ENCODE measurements at regions not wholly inside any gene's neighbourhood (a gene's known extent, or its start where the extent isn't known, plus 50 kb on each side); places are given as distances from the start of the nearest gene placed in this dataset.

GRCh38 chr6:76330031-76330430 is 257.6 kb upstream of the IMPG1 start:
- no peak for TF ChIP-seq CTCF (IDR thresholded peaks at IDR 0.05)
- no peak for TF ChIP-seq POLR2A (IDR thresholded peaks at IDR 0.05)
- no peak for TF ChIP-seq EP300 (IDR thresholded peaks at IDR 0.05)
